ENCODE measurements at regions not wholly inside any gene's neighbourhood (a gene's known extent, or its start where the extent isn't known, plus 50 kb on each side); places are given as distances from the start of the nearest gene placed in this dataset.
A peak's percentile ranks its signal among the peaks of the same experiment; 100 is the strongest.

- Histone ChIP-seq H3K4me3 (no peak overlapping the region), H3K27me3 (no peaks in the 10 kb centered on the region), H3K36me3 (no peaks in the 10 kb centered on the region), H3K9me3 (peaks cover 4% of the 10 kb centered on the region; the same call in 1 of the 2 replicates)
- DNase-seq, result no peak
Observed at GRCh38 chr4:3689576-3690550, 76.3 kb upstream of the ADRA2C start.

DNA sequence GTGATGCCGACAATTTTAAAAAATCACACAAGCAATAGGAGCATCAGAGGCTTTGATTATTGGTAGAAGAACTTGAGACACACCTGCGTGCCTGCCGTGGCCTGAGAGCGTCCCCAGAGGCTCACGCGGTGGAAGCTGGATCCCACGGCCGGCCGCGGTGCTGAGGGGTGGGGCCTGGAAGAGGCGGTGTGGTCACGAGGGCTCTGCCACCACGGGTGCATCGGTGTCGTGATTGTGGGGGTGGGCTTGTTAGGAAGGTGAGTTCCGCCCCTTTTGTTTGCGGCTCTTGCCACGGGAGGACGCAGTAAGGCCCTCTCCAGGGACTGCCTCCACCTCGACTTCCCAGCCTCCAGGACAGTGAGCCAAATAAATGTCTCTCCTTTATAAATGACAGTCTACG, 77.2 kb upstream of the ADRA2C start:
- H3K27me3 ChIP-seq, result no peaks in the 10 kb centered on the region
- DNase-seq, result no peak
- no peaks in the 10 kb centered on the region for H3K36me3 ChIP-seq
- H3K9me3 ChIP-seq, result no peaks in the 10 kb centered on the region; the same call in 1 of the 2 replicates
- no peak overlapping the region for H3K4me3 ChIP-seq

GRCh38 chr4:3688018-3688998, 77.9 kb upstream of the ADRA2C start:
- Histone ChIP-seq H3K9me3 (no peaks in the 10 kb centered on the region), H3K4me3 (no peak overlapping the region), H3K27me3 (no peaks in the 10 kb centered on the region), H3K36me3 (no peaks in the 10 kb centered on the region)
- peak; percentile 17 for DNase-seq

DNA sequence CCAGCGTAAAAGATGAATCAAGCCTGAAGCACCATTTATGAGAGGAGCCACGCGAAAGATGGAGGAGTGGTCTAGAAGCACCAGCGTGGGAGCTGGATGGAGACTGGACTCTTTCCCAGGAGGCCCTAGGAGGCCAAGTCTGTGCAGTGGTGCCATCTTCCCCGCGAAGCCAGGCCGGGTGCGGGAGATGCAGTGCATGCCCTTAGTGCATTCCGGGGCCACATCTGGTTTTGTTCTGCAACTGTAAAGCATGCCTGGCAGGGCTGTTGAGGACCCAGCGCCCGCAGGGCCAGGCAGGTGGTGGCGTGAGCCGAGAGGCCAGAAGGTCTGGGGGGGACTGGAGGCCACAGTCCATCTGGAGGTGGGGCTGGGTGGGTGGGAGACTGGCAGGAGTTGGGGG, 78.6 kb upstream of the ADRA2C start:
- DNase-seq, result no peak
- H3K27me3 ChIP-seq, result no peaks in the 10 kb centered on the region
- H3K9me3 ChIP-seq, result no peaks in the 10 kb centered on the region
- no peak overlapping the region for H3K4me3 ChIP-seq
- no peaks in the 10 kb centered on the region for H3K36me3 ChIP-seq

DNA sequence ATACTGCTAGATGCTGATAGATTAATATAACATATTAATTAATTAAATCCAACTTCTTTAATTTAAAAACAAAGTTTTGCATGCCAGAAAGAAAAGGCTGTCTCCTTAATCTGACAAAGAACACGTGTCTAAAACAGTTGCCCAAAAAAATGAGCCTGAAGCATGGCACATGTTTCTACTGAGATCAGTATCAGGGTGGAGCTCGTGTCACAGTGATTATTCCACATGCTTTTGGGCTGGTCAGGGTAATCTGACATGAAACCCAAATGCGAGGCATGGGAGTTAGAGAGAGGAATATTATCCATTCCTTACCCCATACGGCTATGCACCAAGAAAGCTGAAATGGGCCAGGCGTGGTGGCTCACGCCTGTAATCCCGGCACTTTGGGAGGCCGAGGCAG, 79.4 kb upstream of the ADRA2C start:
- no peak for DNase-seq
- no peaks in the 10 kb centered on the region for H3K27me3 ChIP-seq
- H3K9me3 ChIP-seq, result no peaks in the 10 kb centered on the region
- no peaks in the 10 kb centered on the region for H3K36me3 ChIP-seq
- no peak overlapping the region for H3K4me3 ChIP-seq

- H3K4me3 ChIP-seq, result no peak overlapping the region
- H3K36me3 ChIP-seq, result no peaks in the 10 kb centered on the region
- no peak for DNase-seq
- H3K27me3 ChIP-seq, result no peaks in the 10 kb centered on the region
- no peaks in the 10 kb centered on the region for H3K9me3 ChIP-seq
Observed at GRCh38 chr4:3685081-3685645, 81.0 kb upstream of the ADRA2C start.

DNA sequence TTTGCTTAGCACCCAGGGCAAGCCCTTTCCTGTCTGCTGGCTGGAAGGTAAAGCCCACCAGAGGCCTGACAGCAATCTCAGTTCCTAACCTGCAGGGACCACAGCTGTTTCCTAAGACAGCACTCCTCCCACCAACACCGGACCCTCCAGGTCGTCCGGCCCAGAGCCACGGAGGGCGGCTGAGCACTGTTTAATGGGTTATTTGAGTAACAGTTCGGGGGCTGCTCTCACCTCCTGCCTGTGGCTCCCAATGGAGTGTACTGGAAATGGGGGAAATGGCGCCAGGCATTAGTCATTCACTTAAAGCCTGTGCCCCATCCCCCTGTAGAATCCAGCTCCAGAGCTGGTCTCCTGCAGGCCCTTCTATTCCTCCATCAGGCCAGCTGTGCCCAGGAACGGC, 81.6 kb upstream of the ADRA2C start:
- no peak overlapping the region for H3K4me3 ChIP-seq
- no peak for DNase-seq
- no peaks in the 10 kb centered on the region for H3K9me3 ChIP-seq
- no peaks in the 10 kb centered on the region for H3K36me3 ChIP-seq
- no peaks in the 10 kb centered on the region for H3K27me3 ChIP-seq

DNA sequence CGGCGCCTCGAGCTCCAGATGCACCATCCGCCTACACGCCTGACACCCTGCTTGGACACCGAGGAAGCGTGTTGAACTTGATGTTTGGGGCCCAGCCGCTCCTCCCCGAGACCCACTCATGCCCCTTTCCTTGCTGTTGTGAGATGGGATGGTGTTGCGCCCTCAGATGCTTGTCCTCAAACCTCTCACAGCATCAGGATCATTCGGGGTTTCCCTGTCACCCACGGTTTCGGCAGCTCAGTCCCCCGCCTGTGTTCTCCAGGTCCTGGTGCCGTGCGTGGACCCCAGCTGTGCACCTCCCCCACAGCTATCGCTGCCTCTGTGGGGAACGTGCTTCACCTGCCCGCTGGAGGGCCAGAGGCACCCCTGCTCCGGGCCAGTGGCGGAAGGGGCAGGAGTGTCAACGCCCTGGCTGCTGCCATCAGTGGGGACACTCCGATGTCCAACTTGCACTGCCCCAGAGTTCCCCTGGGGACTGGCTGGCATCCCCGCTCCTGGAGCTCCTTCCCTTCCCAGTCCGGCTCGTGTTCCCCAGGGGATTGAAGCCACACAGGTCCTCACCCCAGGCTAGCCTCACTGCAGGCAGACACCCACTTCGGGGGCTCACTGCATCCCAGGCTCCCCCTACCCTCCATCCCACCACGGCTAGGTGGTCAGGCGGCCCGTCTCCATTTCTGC, 82.3 kb upstream of the ADRA2C start:
- no peak for DNase-seq
- H3K36me3 ChIP-seq, result no peaks in the 10 kb centered on the region
- no peaks in the 10 kb centered on the region for H3K9me3 ChIP-seq
- H3K4me3 ChIP-seq, result no peak overlapping the region
- H3K27me3 ChIP-seq, result no peaks in the 10 kb centered on the region

DNA sequence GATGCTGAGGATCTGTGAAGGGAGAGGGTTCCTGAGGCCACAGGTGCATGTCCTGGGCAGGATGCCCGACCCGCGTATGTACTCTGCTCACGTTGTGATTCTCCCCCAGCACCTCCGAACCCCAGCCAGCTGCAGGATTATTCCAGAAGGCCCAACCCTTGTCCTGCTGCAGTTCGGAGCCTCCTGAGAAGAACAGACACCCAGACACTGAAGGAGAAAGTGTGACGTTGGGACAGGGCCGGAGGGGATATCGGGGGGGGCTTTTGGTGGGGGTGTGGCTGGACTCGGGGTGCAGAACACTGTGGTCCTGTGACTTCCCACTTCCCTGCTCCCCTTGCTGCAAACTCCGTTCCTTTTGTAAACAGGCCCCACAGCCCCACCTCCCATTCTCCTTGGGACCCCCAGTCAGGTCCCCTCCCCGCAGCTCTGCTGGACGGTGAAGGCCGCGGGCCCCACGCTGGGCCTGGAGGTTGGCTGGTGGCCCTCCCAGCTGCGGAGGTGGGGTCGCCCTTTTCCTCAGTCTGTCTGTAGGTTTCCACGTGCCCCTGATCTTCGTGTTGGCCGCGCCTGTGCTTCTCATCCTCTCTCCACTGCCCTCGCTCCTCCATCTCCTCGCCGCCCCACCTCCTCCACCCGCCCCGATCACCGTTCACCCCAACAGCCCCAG, 83.0 kb upstream of the ADRA2C start:
- DNase-seq, result no peak
- no peaks in the 10 kb centered on the region for H3K27me3 ChIP-seq
- H3K36me3 ChIP-seq, result no peaks in the 10 kb centered on the region
- H3K9me3 ChIP-seq, result no peaks in the 10 kb centered on the region
- no peak overlapping the region for H3K4me3 ChIP-seq

DNA sequence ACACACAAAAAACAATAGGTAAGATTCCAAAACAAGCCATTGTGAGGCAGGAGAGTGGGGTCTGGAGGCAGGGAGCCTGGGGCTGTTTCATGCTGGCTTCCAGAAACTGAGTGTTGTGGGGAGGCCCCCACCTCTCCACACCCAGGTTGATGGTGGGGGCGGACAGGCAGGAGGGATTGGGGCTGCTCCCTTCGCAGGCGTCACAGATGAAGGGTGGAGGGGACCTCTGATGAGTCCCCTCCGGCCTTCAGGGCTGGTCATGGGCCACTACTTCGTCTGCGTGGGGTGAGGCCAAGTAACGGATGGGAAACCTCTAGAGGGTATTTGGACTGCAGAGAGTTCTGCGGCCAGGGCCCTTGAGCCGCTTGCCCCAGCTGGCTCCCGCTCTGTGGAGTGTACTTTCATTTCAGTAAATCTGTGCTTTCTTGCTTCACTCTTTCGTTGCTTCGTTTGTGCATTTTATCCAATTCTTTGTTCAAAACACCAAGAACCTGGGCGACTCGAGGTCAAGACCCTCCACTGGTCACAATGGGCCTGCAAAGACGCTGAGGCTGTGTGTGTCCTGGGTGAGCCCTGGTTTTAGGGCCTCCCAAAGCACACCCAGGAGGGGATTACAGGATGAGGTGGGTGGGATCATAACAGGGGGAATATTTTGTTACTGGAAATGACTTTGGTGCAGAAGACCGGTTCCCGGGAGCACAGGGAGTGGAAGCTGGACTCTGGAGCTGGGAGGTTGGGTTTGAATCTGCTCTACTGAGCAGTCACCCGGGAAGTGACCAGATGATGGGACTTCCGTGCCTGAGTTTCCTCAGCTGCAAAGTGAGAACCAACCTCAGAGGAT, 83.7 kb upstream of the ADRA2C start:
- Histone ChIP-seq H3K36me3 (no peaks in the 10 kb centered on the region), H3K9me3 (no peaks in the 10 kb centered on the region), H3K27me3 (no peaks in the 10 kb centered on the region), H3K4me3 (no peak overlapping the region)
- DNase-seq, result no peak

- no peaks in the 10 kb centered on the region for H3K36me3 ChIP-seq
- H3K27me3 ChIP-seq, result no peaks in the 10 kb centered on the region
- H3K4me3 ChIP-seq, result no peak overlapping the region
- DNase-seq, result no peak
- no peaks in the 10 kb centered on the region for H3K9me3 ChIP-seq
Observed at GRCh38 chr4:3681191-3681590, 85.0 kb upstream of the ADRA2C start.

DNA sequence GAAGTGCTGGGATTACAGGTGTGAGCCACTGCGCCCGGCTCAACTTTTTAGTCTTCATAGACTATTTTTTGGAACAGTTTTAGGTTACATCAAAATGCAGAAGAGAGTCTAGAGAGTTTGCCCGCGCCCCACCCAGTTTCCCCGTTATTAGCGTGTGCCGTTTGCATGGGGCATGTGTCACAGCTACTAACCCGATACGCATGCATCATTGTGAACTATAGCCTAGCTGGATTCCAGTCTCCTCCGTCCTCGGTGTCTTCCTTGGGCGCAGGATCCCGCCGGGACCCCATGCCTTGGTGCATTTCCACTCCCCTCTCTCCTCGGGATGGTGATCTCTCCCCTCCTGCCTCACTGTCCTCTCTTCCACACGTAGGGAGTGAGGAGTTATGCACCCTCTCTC, 85.5 kb upstream of the ADRA2C start:
- Histone ChIP-seq H3K4me3 (no peak overlapping the region), H3K9me3 (no peaks in the 10 kb centered on the region), H3K36me3 (no peaks in the 10 kb centered on the region), H3K27me3 (no peaks in the 10 kb centered on the region)
- DNase-seq, result no peak

DNA sequence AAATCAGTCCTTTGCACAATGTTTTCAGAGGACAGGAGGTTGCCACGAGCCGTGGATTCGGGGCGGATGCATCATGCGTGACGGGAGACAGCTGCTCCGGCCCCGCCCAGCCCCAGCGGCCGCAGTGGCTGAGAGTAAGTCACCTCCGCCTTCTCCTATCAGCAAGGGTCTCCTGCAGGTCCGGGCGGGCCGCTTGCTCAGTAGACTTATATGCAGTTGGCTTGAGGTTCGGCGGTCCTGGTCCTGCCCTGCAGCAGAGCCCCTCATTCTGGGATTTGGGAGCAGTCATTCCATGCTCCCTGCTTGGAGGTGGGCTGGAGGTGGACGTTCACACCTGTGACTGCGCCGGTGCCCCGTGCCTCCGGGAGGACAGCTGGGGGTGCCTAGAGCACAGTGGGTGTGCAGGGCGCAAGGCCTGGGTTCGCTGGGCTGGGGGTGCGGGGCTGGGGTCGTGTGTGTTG, 86.3 kb upstream of the ADRA2C start:
- Histone ChIP-seq H3K27me3 (no peaks in the 10 kb centered on the region), H3K36me3 (no peaks in the 10 kb centered on the region), H3K4me3 (no peak overlapping the region), H3K9me3 (no peaks in the 10 kb centered on the region)
- no peak for DNase-seq

DNA sequence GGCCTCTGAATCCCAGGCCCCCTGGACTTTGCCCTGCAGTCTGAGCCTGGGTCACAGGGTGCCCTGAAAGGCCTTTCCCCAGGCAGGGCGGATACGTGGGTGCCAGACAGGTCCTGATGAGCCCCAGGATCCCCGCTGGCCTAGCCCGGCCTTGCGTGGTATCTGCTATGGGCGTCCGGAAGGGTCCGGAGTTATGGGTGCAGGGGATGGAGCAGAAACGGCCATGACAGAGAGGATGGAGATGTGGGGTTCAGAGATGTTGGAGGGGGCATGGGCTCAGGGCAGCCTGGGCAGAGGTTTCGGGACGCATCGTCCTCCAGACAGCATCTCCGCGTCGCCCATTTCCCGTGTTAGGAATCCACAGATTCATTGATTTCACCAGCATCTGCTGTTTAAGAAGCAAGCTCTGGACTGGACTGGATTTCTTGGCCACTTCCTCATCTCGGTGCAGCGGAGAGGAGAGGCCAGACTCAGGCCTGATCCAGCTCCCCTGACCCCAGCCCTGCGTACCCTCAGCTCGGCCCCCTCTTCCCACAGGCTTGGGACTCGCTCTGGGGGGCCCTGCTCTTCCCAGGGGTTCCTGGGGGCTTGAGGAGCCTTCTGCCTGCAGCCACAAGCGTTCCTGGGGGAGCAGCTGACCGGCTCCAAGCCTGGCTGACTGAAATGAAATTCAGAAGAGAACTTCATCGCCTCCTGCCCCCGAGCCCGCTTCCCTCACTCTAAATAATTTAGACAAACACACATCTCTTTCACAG, 86.9 kb upstream of the ADRA2C start:
- H3K9me3 ChIP-seq, result no peaks in the 10 kb centered on the region
- DNase-seq, result no peak
- H3K4me3 ChIP-seq, result no peak overlapping the region
- H3K27me3 ChIP-seq, result no peaks in the 10 kb centered on the region
- no peaks in the 10 kb centered on the region for H3K36me3 ChIP-seq

- H3K36me3 ChIP-seq, result no peaks in the 10 kb centered on the region
- no peak for DNase-seq
- no peaks in the 10 kb centered on the region for H3K27me3 ChIP-seq
- no peak overlapping the region for H3K4me3 ChIP-seq
- H3K9me3 ChIP-seq, result no peaks in the 10 kb centered on the region
Observed at GRCh38 chr4:3677748-3678070, 88.5 kb upstream of the ADRA2C start.
